GM12891 (cell line): ENCODE measurements at regions not wholly inside any gene's neighbourhood (a gene's known extent, or its start where the extent isn't known, plus 50 kb on each side); places are given as distances from the start of the nearest gene placed in this dataset.

Experiments used
- PAX5 ChIP-seq: IDR thresholded peaks from 2 replicates; pipeline ENCODE4 v1.6.1; 2011; ENCODE audit warnings: low read length, moderate library complexity, mild to moderate bottlenecking; ENCODE audit not compliant: insufficient read depth, severe bottlenecking
- POLR2A ChIP-seq: IDR thresholded peaks from 2 replicates; pipeline ENCODE4 v1.6.1; 2011; ENCODE audit warnings: low read depth, low read length, control low read depth
- POLR2AphosphoS5 ChIP-seq: IDR thresholded peaks from 2 replicates; pipeline ENCODE4 v1.6.1; 2011; ENCODE audit warnings: low read depth, low read length, control low read depth
- SPI1 ChIP-seq: IDR thresholded peaks from 2 replicates; pipeline ENCODE4 v1.6.1; 2011; ENCODE audit warnings: low read depth, low read length, control low read depth
- TAF1 ChIP-seq: IDR thresholded peaks from 2 replicates; pipeline ENCODE4 v1.6.1; 2011; ENCODE audit warnings: low read depth, low read length, control low read depth

GRCh38 chr20:63121749-63122405 is 94.1 kb downstream of the YTHDF1 start:
- TF ChIP-seq PAX5 (no peak), POLR2A (no peak), TAF1 (no peak), POLR2AphosphoS5 (no peak), SPI1 (no peak)
